Activated CD8-positive, alpha-beta T cell treated with anti-CD3 and anti-CD28 coated beads for 36 hours (primary cell): ENCODE measurements at regions not wholly inside any gene's neighbourhood (a gene's known extent, or its start where the extent isn't known, plus 50 kb on each side); places are given as distances from the start of the nearest gene placed in this dataset.

Source experiments
- ATAC-seq: fragments of 200-7000 bp; cut with Tn5 transposase; one replicate; pipeline ENCODE4 v1.10.0; 2021; ENCODE audit warnings: mild to moderate bottlenecking, moderate library complexity
- CTCF ChIA-PET: fragments of 350-600 bp; sonication (Branson Sonifier 250); formaldehyde crosslinking; loops from one replicate; lab custom pipeline; 2021; ENCODE audit warnings: antibody characterized with exemption; lab: Charles Lee
- POLR2A ChIA-PET: fragments of 350-600 bp; sonication (Branson Sonifier 250); formaldehyde crosslinking; loops from one replicate; lab custom pipeline; 2021; ENCODE audit warnings: antibody characterized with exemption; lab: Charles Lee
- DNase-seq: peaks from one replicate; pipeline ENCODE4 v3.0.0-alpha.2; 2020
- H3K27ac Mint-ChIP-seq: one replicate; pipeline ENCODE4 v1.8.0; 2021; ENCODE audit warnings: mild to moderate bottlenecking, mixed read lengths
- H3K27me3 Mint-ChIP-seq: one replicate; pipeline ENCODE4 v1.8.0; 2021; ENCODE audit warnings: mixed read lengths
- H3K36me3 Mint-ChIP-seq: one replicate; pipeline ENCODE4 v1.8.0; 2021; ENCODE audit warnings: low read depth, mixed read lengths
- H3K4me1 Mint-ChIP-seq: one replicate; pipeline ENCODE4 v1.8.0; 2021; ENCODE audit warnings: low read depth, mixed read lengths
- H3K4me3 Mint-ChIP-seq: one replicate; pipeline ENCODE4 v1.8.0; 2021; ENCODE audit warnings: mild to moderate bottlenecking, moderate library complexity, mixed read lengths
- H3K9me3 Mint-ChIP-seq: one replicate; pipeline ENCODE4 v1.8.0; 2021; ENCODE audit warnings: mixed read lengths
- intact Hi-C: fragments of 100-400 bp; cut with micrococcal nuclease; formaldehyde crosslinking; loops from one replicate; pipeline ENCODE4 v1.10.0; 2022
- TF ChIP-seq, protein P1 (sequence below): fragments of 200-600 bp; IDR thresholded peaks from one replicate; pipeline ENCODE4 v1.8.0; 2022; ENCODE audit warnings: antibody characterized with exemption, mild to moderate bottlenecking

GRCh38 chr2:183488421-183488820 lies 364.2 kb downstream of the NUP35 start:
- no peaks in the 10 kb centered on the region for H3K4me1 Mint-ChIP-seq
- CTCF ChIA-PET = no interaction called here
- no peak overlapping the region for H3K4me3 Mint-ChIP-seq
- no peaks in the 10 kb centered on the region for H3K27me3 Mint-ChIP-seq
- POLR2A ChIA-PET = no interaction called here
- H3K9me3 Mint-ChIP-seq = peaks cover 11% of the 10 kb centered on the region
- intact Hi-C loops = no loop called here
- H3K27ac Mint-ChIP-seq = no peak overlapping the region
- DNase-seq (no peak), ATAC-seq (no peak)
- TF ChIP-seq, protein P1, sequence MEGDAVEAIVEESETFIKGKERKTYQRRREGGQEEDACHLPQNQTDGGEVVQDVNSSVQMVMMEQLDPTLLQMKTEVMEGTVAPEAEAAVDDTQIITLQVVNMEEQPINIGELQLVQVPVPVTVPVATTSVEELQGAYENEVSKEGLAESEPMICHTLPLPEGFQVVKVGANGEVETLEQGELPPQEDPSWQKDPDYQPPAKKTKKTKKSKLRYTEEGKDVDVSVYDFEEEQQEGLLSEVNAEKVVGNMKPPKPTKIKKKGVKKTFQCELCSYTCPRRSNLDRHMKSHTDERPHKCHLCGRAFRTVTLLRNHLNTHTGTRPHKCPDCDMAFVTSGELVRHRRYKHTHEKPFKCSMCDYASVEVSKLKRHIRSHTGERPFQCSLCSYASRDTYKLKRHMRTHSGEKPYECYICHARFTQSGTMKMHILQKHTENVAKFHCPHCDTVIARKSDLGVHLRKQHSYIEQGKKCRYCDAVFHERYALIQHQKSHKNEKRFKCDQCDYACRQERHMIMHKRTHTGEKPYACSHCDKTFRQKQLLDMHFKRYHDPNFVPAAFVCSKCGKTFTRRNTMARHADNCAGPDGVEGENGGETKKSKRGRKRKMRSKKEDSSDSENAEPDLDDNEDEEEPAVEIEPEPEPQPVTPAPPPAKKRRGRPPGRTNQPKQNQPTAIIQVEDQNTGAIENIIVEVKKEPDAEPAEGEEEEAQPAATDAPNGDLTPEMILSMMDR = no peak
- no peaks in the 10 kb centered on the region for H3K36me3 Mint-ChIP-seq

- intact Hi-C loops = no loop called here
- peaks cover 1% of the 10 kb centered on the region for H3K9me3 Mint-ChIP-seq
- DNase-seq = no peak
- CTCF ChIA-PET = no interaction called here
- no peaks in the 10 kb centered on the region for H3K4me1 Mint-ChIP-seq
- TF ChIP-seq, protein P1 = no peak
- H3K27me3 Mint-ChIP-seq = no peaks in the 10 kb centered on the region
- H3K4me3 Mint-ChIP-seq = no peak overlapping the region
- POLR2A ChIA-PET = no interaction called here
- H3K36me3 Mint-ChIP-seq = no peaks in the 10 kb centered on the region
- ATAC-seq = no peak
- no peak overlapping the region for H3K27ac Mint-ChIP-seq
Observed at GRCh38 chr2:183490489-183490888, 366.2 kb downstream of the NUP35 start.

DNA sequence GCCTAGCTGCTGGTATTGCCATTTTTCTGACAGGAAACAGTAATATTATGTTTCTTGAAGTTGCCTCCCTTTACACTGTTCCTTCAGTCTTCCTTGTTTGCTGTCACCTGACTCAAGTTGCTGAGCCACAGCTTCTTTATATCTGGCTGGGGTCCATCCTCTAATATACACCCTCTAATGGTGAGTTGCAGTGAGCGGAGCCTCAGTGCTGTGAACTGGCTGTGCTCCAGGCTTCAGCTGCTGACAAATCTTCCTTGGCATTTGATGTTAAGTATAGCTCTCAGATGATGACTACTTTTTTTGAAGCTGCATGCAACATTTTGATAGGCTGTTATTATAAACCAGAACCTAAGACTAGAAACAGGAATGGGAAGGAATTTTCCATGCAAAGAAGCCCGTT lies 366.7 kb downstream of the NUP35 start:
- CTCF ChIA-PET = no interaction called here
- DNase-seq (no peak), ATAC-seq (no peak)
- Mint-ChIP-seq H3K4me1 (no peaks in the 10 kb centered on the region), H3K36me3 (no peaks in the 10 kb centered on the region), H3K27ac (no peak overlapping the region), H3K27me3 (no peaks in the 10 kb centered on the region), H3K4me3 (no peak overlapping the region), H3K9me3 (peaks cover 1% of the 10 kb centered on the region)
- TF ChIP-seq, protein P1 = no peak
- POLR2A ChIA-PET = no interaction called here
- intact Hi-C loops = no loop called here

DNA sequence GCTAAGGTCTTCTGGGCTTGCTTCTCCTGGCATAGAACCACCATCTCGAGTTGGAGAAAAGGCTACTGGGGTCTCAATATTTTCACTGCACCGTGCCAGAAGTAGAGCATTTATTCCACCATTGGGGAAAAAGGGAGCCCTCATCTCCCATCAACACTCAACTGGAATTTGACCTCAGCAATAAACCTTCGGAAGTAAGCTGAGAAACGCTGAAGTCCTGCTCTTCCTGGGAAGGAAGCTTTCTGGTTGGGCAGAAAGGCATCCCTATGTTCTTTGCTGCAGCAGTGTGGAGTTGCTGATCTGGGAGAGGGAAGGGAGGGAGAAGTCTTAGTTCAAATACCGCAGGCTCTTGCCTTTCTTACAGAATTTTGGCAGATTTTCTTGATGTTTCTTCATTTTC lies 368.8 kb downstream of the NUP35 start:
- no peaks in the 10 kb centered on the region for H3K36me3 Mint-ChIP-seq
- TF ChIP-seq, protein P1 = no peak

GRCh38 chr2:183495079-183495478 lies 370.8 kb downstream of the NUP35 start:
- CTCF ChIA-PET = no interaction called here
- Mint-ChIP-seq H3K27me3 (no peaks in the 10 kb centered on the region), H3K27ac (no peak overlapping the region), H3K4me3 (no peak overlapping the region), H3K4me1 (no peaks in the 10 kb centered on the region), H3K36me3 (no peaks in the 10 kb centered on the region), H3K9me3 (peaks cover 1% of the 10 kb centered on the region)
- DNase-seq (no peak), ATAC-seq (no peak)
- intact Hi-C loops = no loop called here
- POLR2A ChIA-PET = no interaction called here
- TF ChIP-seq, protein P1 = no peak

More for the DNA sequence above, 368.8 kb downstream of the NUP35 start:
- DNase-seq (no peak), ATAC-seq (no peak)
- Mint-ChIP-seq H3K27ac (no peak overlapping the region), H3K9me3 (peaks cover 1% of the 10 kb centered on the region), H3K4me3 (no peak overlapping the region), H3K4me1 (no peaks in the 10 kb centered on the region), H3K27me3 (no peaks in the 10 kb centered on the region)
- ChIA-PET POLR2A (no interaction called here), CTCF (no interaction called here)
- intact Hi-C loops = no loop called here
